ENCODE measurements at regions not wholly inside any gene's neighbourhood (a gene's known extent, or its start where the extent isn't known, plus 50 kb on each side); places are given as distances from the start of the nearest gene placed in this dataset.
"Not testable (repeated sequence)": the region's sequence is repeated elsewhere in the genome, so short reads cannot be mapped to it uniquely, and the experiment has no call there.

- no peak overlapping the region for H3K27ac Mint-ChIP-seq (ENCODE audit: unreplicated experiment)
- no peaks in the 10 kb centered on the region for H3K9me3 Mint-ChIP-seq (ENCODE audit: unreplicated experiment)
- DNase-seq = no peak
- H3K27me3 Mint-ChIP-seq (ENCODE audit: unreplicated experiment) = no peaks in the 10 kb centered on the region
- H3K4me1 Mint-ChIP-seq (ENCODE audit: low read depth, unreplicated experiment) = peaks cover 36% of the 10 kb centered on the region
- TF ChIP-seq CTCF (IDR thresholded peaks at IDR 0.05; ENCODE audit: partially characterized antibody, unreplicated experiment) = no peak
- H3K4me3 Mint-ChIP-seq (ENCODE audit: unreplicated experiment) = no peak overlapping the region
- no peaks in the 10 kb centered on the region for H3K36me3 Mint-ChIP-seq (ENCODE audit: unreplicated experiment)
Observed at GRCh38 chr2:48202863-48203642, 111.4 kb upstream of the FOXN2 start.

GRCh38 chr2:48203668-48204067, 110.8 kb upstream of the FOXN2 start:
- Mint-ChIP-seq H3K27ac (ENCODE audit: unreplicated experiment) (no peak overlapping the region), H3K36me3 (ENCODE audit: unreplicated experiment) (no peaks in the 10 kb centered on the region), H3K9me3 (ENCODE audit: unreplicated experiment) (no peaks in the 10 kb centered on the region), H3K4me1 (ENCODE audit: low read depth, unreplicated experiment) (peaks cover 32% of the 10 kb centered on the region), H3K27me3 (ENCODE audit: unreplicated experiment) (no peaks in the 10 kb centered on the region), H3K4me3 (ENCODE audit: unreplicated experiment) (no peak overlapping the region)
- no peak for TF ChIP-seq CTCF (IDR thresholded peaks at IDR 0.05; ENCODE audit: partially characterized antibody, unreplicated experiment)
- DNase-seq = no peak

GRCh38 chr2:48204750-48205136, 109.7 kb upstream of the FOXN2 start:
- H3K4me3 Mint-ChIP-seq (ENCODE audit: unreplicated experiment) = no peak overlapping the region
- H3K36me3 Mint-ChIP-seq (ENCODE audit: unreplicated experiment) = no peaks in the 10 kb centered on the region
- no peaks in the 10 kb centered on the region for H3K27me3 Mint-ChIP-seq (ENCODE audit: unreplicated experiment)
- no peak for TF ChIP-seq CTCF (IDR thresholded peaks at IDR 0.05; ENCODE audit: partially characterized antibody, unreplicated experiment)
- no peak for DNase-seq
- peaks cover 24% of the 10 kb centered on the region for H3K4me1 Mint-ChIP-seq (ENCODE audit: low read depth, unreplicated experiment)
- no peaks in the 10 kb centered on the region for H3K9me3 Mint-ChIP-seq (ENCODE audit: unreplicated experiment)
- H3K27ac Mint-ChIP-seq (ENCODE audit: unreplicated experiment) = no peak overlapping the region

GRCh38 chr2:48205137-48205798, 109.2 kb upstream of the FOXN2 start:
- DNase-seq = no peak
- H3K36me3 Mint-ChIP-seq (ENCODE audit: unreplicated experiment) = no peaks in the 10 kb centered on the region
- H3K4me1 Mint-ChIP-seq (ENCODE audit: low read depth, unreplicated experiment) = peaks cover 24% of the 10 kb centered on the region
- no peaks in the 10 kb centered on the region for H3K9me3 Mint-ChIP-seq (ENCODE audit: unreplicated experiment)
- peak overlapping the region; percentile 48 for H3K27ac Mint-ChIP-seq (ENCODE audit: unreplicated experiment)
- no peak overlapping the region for H3K4me3 Mint-ChIP-seq (ENCODE audit: unreplicated experiment)
- no peak for TF ChIP-seq CTCF (IDR thresholded peaks at IDR 0.05; ENCODE audit: partially characterized antibody, unreplicated experiment)
- no peaks in the 10 kb centered on the region for H3K27me3 Mint-ChIP-seq (ENCODE audit: unreplicated experiment)

GRCh38 chr2:48206056-48206656, 108.3 kb upstream of the FOXN2 start:
- H3K27ac Mint-ChIP-seq (ENCODE audit: unreplicated experiment); H3K36me3 Mint-ChIP-seq (ENCODE audit: unreplicated experiment); H3K9me3 Mint-ChIP-seq (ENCODE audit: unreplicated experiment); H3K27me3 Mint-ChIP-seq (ENCODE audit: unreplicated experiment); H3K4me3 Mint-ChIP-seq (ENCODE audit: unreplicated experiment); DNase-seq: not testable (repeated sequence)
- H3K4me1 Mint-ChIP-seq (ENCODE audit: low read depth, unreplicated experiment) = peaks cover 24% of the 10 kb centered on the region
